ENCODE measurements at regions not wholly inside any gene's neighbourhood (a gene's known extent, or its start where the extent isn't known, plus 50 kb on each side); places are given as distances from the start of the nearest gene placed in this dataset.

- Mint-ChIP-seq H3K4me1 (no peaks in the 10 kb centered on the region), H3K9me3 (peaks cover 0 to 2% of the 10 kb centered on the region in 2 donors), H3K36me3 (no peaks in the 10 kb centered on the region), H3K4me3 (no peak overlapping the region), H3K27me3 (no peaks in the 10 kb centered on the region), H3K27ac (no peak overlapping the region)
- DNase-seq (no peak), ATAC-seq (replicated peaks) (no peak)
Observed at GRCh38 chr11:97800891-97801290, 1219.9 kb upstream of the CNTN5 start.

GRCh38 chr11:97814325-97814959 lies 1206.3 kb upstream of the CNTN5 start:
- no peak overlapping the region for H3K4me3 Mint-ChIP-seq
- H3K27me3 Mint-ChIP-seq, result no peaks in the 10 kb centered on the region

GRCh38 chr11:97815667-97816066 lies 1205.1 kb upstream of the CNTN5 start:
- no peak overlapping the region for H3K4me3 Mint-ChIP-seq
- no peaks in the 10 kb centered on the region for H3K4me1 Mint-ChIP-seq
- no peaks in the 10 kb centered on the region for H3K27me3 Mint-ChIP-seq
- DNase-seq, result no peak
- no peaks in the 10 kb centered on the region for H3K36me3 Mint-ChIP-seq
- H3K9me3 Mint-ChIP-seq, result peaks cover 0 to 4% of the 10 kb centered on the region in 2 donors
- no peak overlapping the region for H3K27ac Mint-ChIP-seq
- no peak for ATAC-seq (replicated peaks)

More at GRCh38 chr11:97814325-97814959, 1206.3 kb upstream of the CNTN5 start:
- DNase-seq, result no peak
- H3K9me3 Mint-ChIP-seq, result peaks cover 0 to 5% of the 10 kb centered on the region in 2 donors
- H3K4me1 Mint-ChIP-seq, result no peaks in the 10 kb centered on the region
- no peak overlapping the region for H3K27ac Mint-ChIP-seq
- H3K36me3 Mint-ChIP-seq, result no peaks in the 10 kb centered on the region
- ATAC-seq (replicated peaks), result no peak

DNA sequence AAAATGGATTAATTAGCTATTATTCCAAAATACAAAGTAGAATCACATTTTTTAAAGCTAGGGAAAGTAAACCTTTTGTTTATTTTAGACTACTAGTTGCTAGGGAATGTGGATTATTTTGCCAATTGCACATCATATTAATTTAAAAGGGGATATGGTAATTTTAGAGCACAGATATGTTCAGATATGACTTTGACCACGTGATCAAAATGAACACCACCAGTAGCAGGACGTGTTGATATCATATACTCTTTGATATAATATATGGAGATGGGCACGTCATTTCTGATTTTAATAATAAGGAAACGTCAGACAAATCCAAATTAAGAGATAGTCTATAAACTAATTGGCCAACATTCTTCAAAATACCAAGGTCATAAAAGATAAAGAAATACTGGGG lies 1188.3 kb upstream of the CNTN5 start:
- H3K36me3 Mint-ChIP-seq, result no peaks in the 10 kb centered on the region
- H3K4me1 Mint-ChIP-seq, result no peaks in the 10 kb centered on the region
- H3K9me3 Mint-ChIP-seq, result peaks cover 0 to 1% of the 10 kb centered on the region in 2 donors
- DNase-seq (no peak), ATAC-seq (replicated peaks) (no peak)
- no peak overlapping the region for H3K27ac Mint-ChIP-seq
- no peak overlapping the region for H3K4me3 Mint-ChIP-seq
- no peaks in the 10 kb centered on the region for H3K27me3 Mint-ChIP-seq

GRCh38 chr11:97833412-97833811 lies 1187.3 kb upstream of the CNTN5 start:
- DNase-seq (no peak), ATAC-seq (replicated peaks) (no peak)
- Mint-ChIP-seq H3K27me3 (no peaks in the 10 kb centered on the region), H3K27ac (no peak overlapping the region), H3K36me3 (no peaks in the 10 kb centered on the region), H3K4me3 (no peak overlapping the region), H3K9me3 (peaks cover 0 to 1% of the 10 kb centered on the region in 2 donors), H3K4me1 (no peaks in the 10 kb centered on the region)

DNA sequence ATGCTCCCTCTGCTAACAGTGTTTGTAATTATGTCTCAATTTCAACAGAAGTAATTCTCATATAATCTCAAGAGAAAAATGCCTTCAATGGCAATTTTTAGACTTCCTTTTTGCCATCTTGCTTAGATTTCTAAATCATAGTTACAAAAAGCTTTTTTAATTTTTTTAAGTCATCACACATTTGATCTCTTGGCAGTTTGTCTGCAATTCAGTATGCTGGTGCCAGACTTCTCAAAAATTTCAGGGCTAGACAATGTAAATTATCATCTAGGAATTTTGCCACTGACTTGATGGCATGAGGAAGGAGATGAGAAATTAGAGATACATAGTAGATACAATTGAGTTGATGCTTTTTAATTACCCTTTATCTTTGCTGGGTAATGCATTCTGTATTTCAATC lies 1176.7 kb upstream of the CNTN5 start:
- H3K36me3 Mint-ChIP-seq, result no peaks in the 10 kb centered on the region
- H3K4me3 Mint-ChIP-seq, result no peak overlapping the region
- peaks cover 3 to 5% of the 10 kb centered on the region in 2 donors for H3K9me3 Mint-ChIP-seq
- no peaks in the 10 kb centered on the region for H3K4me1 Mint-ChIP-seq
- H3K27ac Mint-ChIP-seq, result no peak overlapping the region
- ATAC-seq (replicated peaks), result no peak
- H3K27me3 Mint-ChIP-seq, result no peaks in the 10 kb centered on the region
- DNase-seq, result no peak

- ATAC-seq (replicated peaks) (no peak), DNase-seq (no peak)
- H3K9me3 Mint-ChIP-seq, result peaks cover 1 to 3% of the 10 kb centered on the region in 2 donors
- no peaks in the 10 kb centered on the region for H3K27me3 Mint-ChIP-seq
- no peak overlapping the region for H3K4me3 Mint-ChIP-seq
- no peak overlapping the region for H3K27ac Mint-ChIP-seq
- H3K4me1 Mint-ChIP-seq, result no peaks in the 10 kb centered on the region
- no peaks in the 10 kb centered on the region for H3K36me3 Mint-ChIP-seq
Observed at GRCh38 chr11:97847730-97848129, 1173.0 kb upstream of the CNTN5 start.

- DNase-seq (no peak), ATAC-seq (replicated peaks) (no peak)
- no peak overlapping the region for H3K27ac Mint-ChIP-seq
- H3K4me3 Mint-ChIP-seq, result no peak overlapping the region
- no peaks in the 10 kb centered on the region for H3K27me3 Mint-ChIP-seq
- no peaks in the 10 kb centered on the region for H3K36me3 Mint-ChIP-seq
- peaks cover 0 to 2% of the 10 kb centered on the region in 2 donors for H3K9me3 Mint-ChIP-seq
- H3K4me1 Mint-ChIP-seq, result no peaks in the 10 kb centered on the region
Observed at GRCh38 chr11:97850701-97851100, 1170.0 kb upstream of the CNTN5 start.

DNA sequence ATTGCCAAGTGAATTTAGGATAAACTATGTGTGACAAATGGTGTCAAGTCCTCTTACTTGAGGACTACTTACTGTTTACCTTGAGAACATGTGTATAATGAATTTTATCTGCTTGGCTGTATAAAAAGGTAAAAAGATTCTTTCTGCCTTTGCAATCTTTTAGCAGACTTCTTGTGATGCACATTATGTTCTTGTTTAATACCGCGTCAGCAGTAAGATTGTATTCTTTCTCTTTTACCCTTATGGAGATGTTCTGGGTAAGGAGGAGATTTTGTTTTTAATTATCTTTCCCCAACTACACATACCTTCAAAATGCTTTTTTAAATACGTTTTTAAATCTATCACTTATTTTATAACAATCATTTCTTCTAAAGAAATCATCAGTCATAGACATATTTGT lies 1166.4 kb upstream of the CNTN5 start:
- Mint-ChIP-seq H3K4me3 (no peak overlapping the region), H3K4me1 (no peaks in the 10 kb centered on the region), H3K27me3 (no peaks in the 10 kb centered on the region), H3K9me3 (no peaks in the 10 kb centered on the region), H3K27ac (no peak overlapping the region), H3K36me3 (no peaks in the 10 kb centered on the region)
- ATAC-seq (replicated peaks) (no peak), DNase-seq (no peak)

DNA sequence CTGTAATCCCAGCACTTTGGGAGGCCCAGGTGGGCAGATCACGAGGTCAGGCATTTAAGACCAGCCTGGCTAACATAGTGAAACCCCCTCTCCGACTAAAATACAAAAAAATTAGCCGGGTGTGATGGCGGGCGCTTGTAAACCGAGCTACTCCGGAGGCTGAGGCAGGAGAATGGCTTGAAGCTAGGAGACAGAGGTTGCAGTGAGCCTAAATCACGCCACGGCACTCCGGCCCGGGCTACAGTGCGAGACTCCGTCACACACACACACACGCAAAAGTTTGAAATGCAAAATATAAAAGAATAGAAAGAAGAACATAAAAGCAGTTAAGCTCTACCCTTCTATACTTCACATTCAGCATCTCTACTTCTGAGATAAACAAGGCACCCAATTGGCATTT lies 1165.9 kb upstream of the CNTN5 start:
- DNase-seq, result no peak
- no peak overlapping the region for H3K4me3 Mint-ChIP-seq
- no peaks in the 10 kb centered on the region for H3K9me3 Mint-ChIP-seq
- H3K27ac Mint-ChIP-seq, result no peak overlapping the region
- no peaks in the 10 kb centered on the region for H3K27me3 Mint-ChIP-seq
- no peaks in the 10 kb centered on the region for H3K36me3 Mint-ChIP-seq
- ATAC-seq (replicated peaks), result no peak
- H3K4me1 Mint-ChIP-seq, result no peaks in the 10 kb centered on the region

DNA sequence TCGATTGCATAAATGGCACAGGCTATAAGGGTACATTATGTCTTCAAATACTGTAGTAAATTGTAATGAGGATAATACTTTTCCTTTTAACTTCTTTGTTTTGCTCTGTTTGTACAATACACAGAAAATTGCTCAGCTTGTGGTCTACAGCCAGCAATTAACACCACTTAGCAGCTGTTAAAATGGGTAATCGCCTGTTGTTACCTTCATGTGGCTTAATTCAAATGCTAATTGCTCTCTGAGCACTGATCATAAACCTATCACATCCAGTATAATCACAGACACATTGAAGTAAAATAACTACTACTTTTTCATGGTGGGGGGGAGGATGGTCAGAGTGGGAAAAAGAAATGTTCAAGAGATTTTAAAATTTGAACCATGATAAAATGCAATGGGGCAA lies 1164.1 kb upstream of the CNTN5 start:
- Mint-ChIP-seq H3K27ac (no peak overlapping the region), H3K9me3 (no peaks in the 10 kb centered on the region), H3K36me3 (no peaks in the 10 kb centered on the region), H3K4me3 (no peak overlapping the region), H3K4me1 (no peaks in the 10 kb centered on the region), H3K27me3 (no peaks in the 10 kb centered on the region)
- ATAC-seq (replicated peaks) (no peak), DNase-seq (no peak)

- no peak for DNase-seq
- Mint-ChIP-seq H3K27ac (no peak overlapping the region), H3K27me3 (no peaks in the 10 kb centered on the region)
Observed at GRCh38 chr11:97860237-97860636, 1160.5 kb upstream of the CNTN5 start.

GRCh38 chr11:97862021-97862420 lies 1158.7 kb upstream of the CNTN5 start:
- DNase-seq (no peak), ATAC-seq (replicated peaks) (no peak)
- Mint-ChIP-seq H3K4me3 (no peak overlapping the region), H3K36me3 (no peaks in the 10 kb centered on the region), H3K9me3 (peaks cover 3 to 13% of the 10 kb centered on the region in 2 donors), H3K27me3 (no peaks in the 10 kb centered on the region), H3K4me1 (no peaks in the 10 kb centered on the region), H3K27ac (no peak overlapping the region)

More at GRCh38 chr11:97860237-97860636, 1160.5 kb upstream of the CNTN5 start:
- Mint-ChIP-seq H3K9me3 (peaks cover 0 to 8% of the 10 kb centered on the region in 2 donors), H3K4me1 (no peaks in the 10 kb centered on the region), H3K4me3 (no peak overlapping the region), H3K36me3 (no peaks in the 10 kb centered on the region)
- no peak for ATAC-seq (replicated peaks)

GRCh38 chr11:97865424-97866012 lies 1155.2 kb upstream of the CNTN5 start:
- no peak for DNase-seq
- no peak overlapping the region for H3K4me3 Mint-ChIP-seq
- H3K27ac Mint-ChIP-seq, result no peak overlapping the region
- no peaks in the 10 kb centered on the region for H3K36me3 Mint-ChIP-seq
- H3K27me3 Mint-ChIP-seq, result no peaks in the 10 kb centered on the region
- no peaks in the 10 kb centered on the region for H3K4me1 Mint-ChIP-seq
- peaks cover 11 to 17% of the 10 kb centered on the region in 2 donors for H3K9me3 Mint-ChIP-seq
- ATAC-seq (replicated peaks), result no peak

- Mint-ChIP-seq H3K36me3 (no peaks in the 10 kb centered on the region), H3K4me1 (no peaks in the 10 kb centered on the region), H3K27me3 (no peaks in the 10 kb centered on the region), H3K27ac (no peak overlapping the region), H3K9me3 (peaks cover 6 to 9% of the 10 kb centered on the region in 2 donors), H3K4me3 (no peak overlapping the region)
- DNase-seq, result no peak
- ATAC-seq (replicated peaks), result no peak
Observed at GRCh38 chr11:97871816-97872215, 1148.9 kb upstream of the CNTN5 start.
